GM06990 (cell line): ENCODE measurements at regions not wholly inside any gene's neighbourhood (a gene's known extent, or its start where the extent isn't known, plus 50 kb on each side); places are given as distances from the start of the nearest gene placed in this dataset.
"Not testable (repeated sequence)": the region's sequence is repeated elsewhere in the genome, so short reads cannot be mapped to it uniquely, and the experiment has no call there.

Experiments used
- DNase-seq: peaks from one replicate; pipeline ENCODE4 v3.0.0-alpha.2; 2011; ENCODE audit not compliant: insufficient read length; ENCODE audit errors: extremely low read depth
- H3K27me3 ChIP-seq: replicated peaks from 2 replicates; pipeline ENCODE4 v1.6.0; 2011; ENCODE audit warnings: low read length; ENCODE audit not compliant: control insufficient read depth, insufficient read depth
- H3K36me3 ChIP-seq: 2 replicates; pipeline ENCODE4 v1.5.1; 2011; ENCODE audit warnings: low read length; ENCODE audit not compliant: control insufficient read depth, insufficient read depth
- H3K4me3 ChIP-seq: replicated peaks from 2 replicates; pipeline ENCODE4 v1.5.1; 2011; ENCODE audit warnings: low read depth, mild to moderate bottlenecking, control low read depth, low read length
- CTCF ChIP-seq: IDR thresholded peaks from 2 replicates; pipeline ENCODE4 v1.5.1; 2011; ENCODE audit warnings: low read length, control low read depth, mild to moderate bottlenecking, inconsistent platforms; ENCODE audit not compliant: insufficient read depth, poor library complexity, severe bottlenecking

DNA sequence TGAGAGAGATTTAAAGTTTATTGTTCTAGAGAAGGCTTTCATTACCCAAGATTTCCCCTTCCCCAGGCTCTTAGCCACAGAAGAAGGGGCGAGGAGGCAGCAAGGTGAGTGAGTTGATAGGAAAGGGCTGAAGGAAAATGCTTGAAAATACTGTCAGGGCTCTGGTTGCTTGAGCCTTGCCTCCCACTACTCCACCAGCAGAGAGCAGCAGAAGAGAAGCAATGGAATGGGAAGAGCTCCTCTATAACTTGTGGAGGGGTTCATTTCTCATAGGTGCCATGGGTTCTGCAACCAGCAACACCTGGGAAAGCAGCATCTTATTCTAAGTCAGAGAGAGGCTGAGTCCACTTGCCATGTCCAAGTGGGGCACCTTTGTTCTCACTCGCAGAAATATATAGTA, 184.0 kb upstream of the CNTN6 start:
- Histone ChIP-seq H3K27me3 (no peaks in the 10 kb centered on the region), H3K36me3 (no peaks in the 10 kb centered on the region), H3K4me3 (no peak overlapping the region)
- TF ChIP-seq CTCF, result no peak
- no peak for DNase-seq

DNA sequence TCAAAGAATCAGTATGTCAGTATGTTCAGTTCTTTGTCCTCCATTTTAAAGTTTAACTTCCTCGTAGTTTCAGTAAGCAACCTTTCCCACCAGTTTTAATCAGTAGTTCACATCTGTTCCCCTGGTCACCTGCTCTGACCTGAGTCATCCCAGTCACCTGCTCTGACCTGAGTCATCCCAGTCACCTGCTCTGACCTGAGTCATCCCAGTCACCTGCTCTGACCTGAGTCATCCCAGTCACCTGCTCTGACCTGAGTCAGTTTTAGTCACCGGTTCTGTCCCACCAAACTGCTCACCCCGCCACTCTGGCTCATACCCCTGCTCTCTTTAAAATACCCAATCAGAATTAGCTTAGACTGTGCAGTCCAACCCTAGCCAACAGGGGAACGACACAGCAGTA, 180.1 kb upstream of the CNTN6 start:
- H3K4me3 ChIP-seq, H3K36me3 ChIP-seq, DNase-seq, H3K27me3 ChIP-seq: not testable (repeated sequence)

- Histone ChIP-seq H3K36me3 (no peaks in the 10 kb centered on the region), H3K4me3 (no peak overlapping the region), H3K27me3 (no peaks in the 10 kb centered on the region)
- no peak for TF ChIP-seq CTCF
- no peak for DNase-seq
Observed at GRCh38 chr3:923161-923910, 169.5 kb upstream of the CNTN6 start.

- no peaks in the 10 kb centered on the region for H3K27me3 ChIP-seq
- no peaks in the 10 kb centered on the region for H3K36me3 ChIP-seq
- no peak for DNase-seq
- TF ChIP-seq CTCF, result no peak
- no peak overlapping the region for H3K4me3 ChIP-seq
Observed at GRCh38 chr3:930866-931265, 162.0 kb upstream of the CNTN6 start.

DNA sequence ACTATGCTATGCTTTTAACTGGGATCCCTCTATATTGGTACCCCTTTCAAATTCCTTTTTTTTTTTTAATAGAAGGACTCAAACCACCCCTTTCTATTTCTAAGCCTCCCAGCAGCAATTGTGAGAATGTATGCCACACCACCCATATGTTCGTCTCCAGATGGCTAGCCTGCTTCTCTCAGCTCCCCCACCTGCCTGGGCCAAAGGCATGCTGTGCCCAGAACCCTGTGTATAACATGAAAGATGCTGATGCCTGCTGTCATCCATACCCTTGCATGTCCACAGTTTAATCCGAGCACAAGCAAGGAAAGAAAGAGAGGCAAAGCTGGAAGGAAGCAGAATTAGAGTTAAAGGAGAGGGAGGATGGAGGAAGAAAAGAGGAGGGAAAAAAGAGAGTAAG, 159.5 kb upstream of the CNTN6 start:
- no peak for TF ChIP-seq CTCF

GRCh38 chr3:944786-945185, 148.0 kb upstream of the CNTN6 start:
- H3K36me3 ChIP-seq, result no peaks in the 10 kb centered on the region
- DNase-seq, result no peak
- no peaks in the 10 kb centered on the region for H3K27me3 ChIP-seq
- no peak overlapping the region for H3K4me3 ChIP-seq
- TF ChIP-seq CTCF, result no peak

More for the DNA sequence above, 159.5 kb upstream of the CNTN6 start:
- DNase-seq, result no peak
- Histone ChIP-seq H3K4me3 (no peak overlapping the region), H3K36me3 (no peaks in the 10 kb centered on the region), H3K27me3 (no peaks in the 10 kb centered on the region)
